Gastrocnemius medialis (tissue), 4 donors: ENCODE measurements at regions not wholly inside any gene's neighbourhood (a gene's known extent, or its start where the extent isn't known, plus 50 kb on each side); places are given as distances from the start of the nearest gene placed in this dataset.

Experiments used
- POLR2A ChIP-seq, 2 donors: fragments of 450-650 bp; IDR thresholded peaks; one replicate each; pipeline ENCODE4 v1.6.1; 2017; ENCODE audit warnings: antibody characterized with exemption in 2 of 2, mild to moderate bottlenecking in 2 of 2, moderate library complexity in 2 of 2
- TF ChIP-seq, protein P1 (sequence below), 5 experiments: fragments of 450-650 bp in 3 of 5; fragments of 200-600 bp in 2 of 5; sonication (generic) in 2 of 5; IDR thresholded peaks in 4 of 5; conservative IDR thresholded peaks in 1 of 5; 1 replicate in 4 of 5; 2 replicates in 1 of 5; pipeline ENCODE4 v1.5.1; 2016 to 2019; ENCODE audit warnings: antibody characterized with exemption in 5 of 5, mild to moderate bottlenecking in 3 of 5, moderate library complexity in 3 of 5

DNA sequence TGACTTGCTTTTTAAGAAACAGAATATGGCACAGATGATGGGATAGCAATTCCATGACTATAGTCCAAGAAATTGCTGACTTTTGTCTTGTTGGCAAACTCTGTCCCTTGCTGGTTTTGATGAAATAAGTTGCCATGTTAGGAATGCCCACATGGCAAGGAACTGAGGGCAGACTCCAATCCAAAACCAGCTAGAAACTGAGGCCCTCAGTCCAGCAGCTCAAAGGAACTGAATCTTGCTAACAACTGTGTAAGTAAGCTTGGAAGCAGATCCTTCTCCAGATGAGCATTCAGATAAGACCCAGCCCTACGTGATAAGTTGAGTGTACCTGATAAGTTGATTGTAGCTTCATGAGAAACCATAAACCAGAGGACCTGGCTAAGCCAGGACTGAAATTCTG lies 64.3 kb upstream of the BMPER start:
- TF ChIP-seq, protein P1, sequence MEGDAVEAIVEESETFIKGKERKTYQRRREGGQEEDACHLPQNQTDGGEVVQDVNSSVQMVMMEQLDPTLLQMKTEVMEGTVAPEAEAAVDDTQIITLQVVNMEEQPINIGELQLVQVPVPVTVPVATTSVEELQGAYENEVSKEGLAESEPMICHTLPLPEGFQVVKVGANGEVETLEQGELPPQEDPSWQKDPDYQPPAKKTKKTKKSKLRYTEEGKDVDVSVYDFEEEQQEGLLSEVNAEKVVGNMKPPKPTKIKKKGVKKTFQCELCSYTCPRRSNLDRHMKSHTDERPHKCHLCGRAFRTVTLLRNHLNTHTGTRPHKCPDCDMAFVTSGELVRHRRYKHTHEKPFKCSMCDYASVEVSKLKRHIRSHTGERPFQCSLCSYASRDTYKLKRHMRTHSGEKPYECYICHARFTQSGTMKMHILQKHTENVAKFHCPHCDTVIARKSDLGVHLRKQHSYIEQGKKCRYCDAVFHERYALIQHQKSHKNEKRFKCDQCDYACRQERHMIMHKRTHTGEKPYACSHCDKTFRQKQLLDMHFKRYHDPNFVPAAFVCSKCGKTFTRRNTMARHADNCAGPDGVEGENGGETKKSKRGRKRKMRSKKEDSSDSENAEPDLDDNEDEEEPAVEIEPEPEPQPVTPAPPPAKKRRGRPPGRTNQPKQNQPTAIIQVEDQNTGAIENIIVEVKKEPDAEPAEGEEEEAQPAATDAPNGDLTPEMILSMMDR (IDR thresholded peaks at IDR 0.05 in 4 of 5, conservative IDR thresholded peaks at IDR 0.05 in 1 of 5): no peak
- TF ChIP-seq POLR2A (IDR thresholded peaks at IDR 0.05): no peak
